Right lobe of liver (tissue), 4 donors: ENCODE measurements at regions not wholly inside any gene's neighbourhood (a gene's known extent, or its start where the extent isn't known, plus 50 kb on each side); places are given as distances from the start of the nearest gene placed in this dataset.

Experiments
- POLR2A ChIP-seq: fragments of 450-650 bp; IDR thresholded peaks from one replicate; pipeline ENCODE4 v1.6.1; 2017; ENCODE audit warnings: antibody characterized with exemption, mild to moderate bottlenecking
- TF ChIP-seq, protein P1 (sequence below), 4 donors: fragments of 200-600 bp in 3 of 4; fragments of 450-650 bp in 1 of 4; IDR thresholded peaks; one replicate each; pipeline versions ENCODE4 v1.5.1 to v1.8.0; 2016 to 2022; ENCODE audit warnings: antibody characterized with exemption in 4 of 4, mild to moderate bottlenecking in 2 of 4
- donor health status: DM: no; HTN: no; CAD: no.
- donor health status: DM: no; HTN: no; CAD: no.
- donor health status: DM: no; HTN: yes; CAD: no.

- TF ChIP-seq, protein P1, sequence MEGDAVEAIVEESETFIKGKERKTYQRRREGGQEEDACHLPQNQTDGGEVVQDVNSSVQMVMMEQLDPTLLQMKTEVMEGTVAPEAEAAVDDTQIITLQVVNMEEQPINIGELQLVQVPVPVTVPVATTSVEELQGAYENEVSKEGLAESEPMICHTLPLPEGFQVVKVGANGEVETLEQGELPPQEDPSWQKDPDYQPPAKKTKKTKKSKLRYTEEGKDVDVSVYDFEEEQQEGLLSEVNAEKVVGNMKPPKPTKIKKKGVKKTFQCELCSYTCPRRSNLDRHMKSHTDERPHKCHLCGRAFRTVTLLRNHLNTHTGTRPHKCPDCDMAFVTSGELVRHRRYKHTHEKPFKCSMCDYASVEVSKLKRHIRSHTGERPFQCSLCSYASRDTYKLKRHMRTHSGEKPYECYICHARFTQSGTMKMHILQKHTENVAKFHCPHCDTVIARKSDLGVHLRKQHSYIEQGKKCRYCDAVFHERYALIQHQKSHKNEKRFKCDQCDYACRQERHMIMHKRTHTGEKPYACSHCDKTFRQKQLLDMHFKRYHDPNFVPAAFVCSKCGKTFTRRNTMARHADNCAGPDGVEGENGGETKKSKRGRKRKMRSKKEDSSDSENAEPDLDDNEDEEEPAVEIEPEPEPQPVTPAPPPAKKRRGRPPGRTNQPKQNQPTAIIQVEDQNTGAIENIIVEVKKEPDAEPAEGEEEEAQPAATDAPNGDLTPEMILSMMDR (IDR thresholded peaks at IDR 0.05) = no peak
- no peak for TF ChIP-seq POLR2A
Observed at GRCh38 chr15:35244227-35244626, 159.1 kb upstream of the NANOGP8 start.
